NCI-H146 (cell line): ENCODE measurements at regions not wholly inside any gene's neighbourhood (a gene's known extent, or its start where the extent isn't known, plus 50 kb on each side); places are given as distances from the start of the nearest gene placed in this dataset.
A peak's percentile ranks its signal among the peaks of the same experiment; 100 is the strongest.
"Not testable (repeated sequence)": the region's sequence is repeated elsewhere in the genome, so short reads cannot be mapped to it uniquely, and the experiment has no call there.

Experiments used
- DNase-seq: peaks from one replicate; lab custom pipeline; 2025; lab: John Stamatoyannopoulos, UW

DNA sequence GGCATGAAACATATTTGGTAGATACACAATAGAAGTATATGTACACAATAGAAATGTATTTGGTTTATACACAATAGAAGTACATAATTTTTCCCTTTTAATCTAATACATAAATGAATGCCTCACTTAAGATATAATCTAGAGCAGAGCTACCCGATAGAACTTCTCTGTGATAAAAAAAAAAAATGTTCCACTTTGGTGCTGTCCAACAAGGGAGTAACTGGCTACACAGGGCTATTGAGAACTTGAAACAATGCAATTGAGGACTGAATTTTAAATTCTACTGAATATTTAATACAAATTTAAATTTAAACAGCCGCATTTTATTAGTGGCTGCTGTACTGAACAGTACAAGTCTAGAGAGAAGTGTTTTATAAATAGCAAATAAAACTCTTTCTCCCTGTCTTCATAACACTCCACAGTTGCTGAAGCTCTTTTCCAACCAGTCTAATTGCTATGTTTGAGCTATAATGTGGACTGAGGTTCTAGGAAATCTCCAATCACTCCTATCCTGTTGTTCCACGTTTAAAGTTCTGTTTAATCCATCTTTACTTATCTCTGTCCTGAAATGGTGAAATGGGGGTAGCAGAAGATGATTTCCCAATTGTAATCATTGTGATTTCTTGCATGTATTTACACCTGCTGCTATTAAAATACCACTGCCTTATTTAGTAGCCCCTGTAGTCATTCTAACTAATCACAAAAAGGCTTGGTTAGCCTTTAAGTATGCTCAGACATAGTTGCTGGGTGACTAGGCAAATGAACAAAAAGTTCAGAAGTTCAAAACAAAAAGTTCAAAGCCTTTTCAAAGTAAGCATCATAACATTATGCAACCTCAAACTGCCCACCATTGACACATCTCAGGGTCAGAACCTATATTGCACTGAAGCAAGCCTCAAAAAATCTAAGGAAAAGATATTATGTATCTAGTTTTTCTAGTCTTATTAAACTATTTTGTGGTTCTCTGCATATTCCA, 192.3 kb upstream of the C1orf87 start:
- DNase-seq = no peak

DNA sequence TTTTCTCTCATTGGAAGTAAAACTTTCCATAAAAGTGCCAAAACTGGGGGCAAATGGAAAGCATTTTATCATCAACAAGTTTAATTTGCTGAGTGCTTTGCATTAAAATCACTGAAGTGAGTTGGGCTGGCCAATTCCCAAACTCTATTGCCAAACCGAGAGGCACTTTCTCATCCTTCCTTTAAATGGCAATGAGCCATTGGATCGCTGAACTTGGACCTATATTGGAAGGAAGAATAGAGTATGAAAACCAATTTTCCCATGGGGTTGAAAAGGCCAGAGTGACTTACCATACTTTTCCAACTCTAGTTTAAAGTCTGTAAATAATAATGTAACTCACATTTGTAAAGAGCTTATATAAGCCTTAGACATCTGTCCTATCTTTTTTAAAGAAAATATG, 189.1 kb upstream of the C1orf87 start:
- DNase-seq = no peak

DNA sequence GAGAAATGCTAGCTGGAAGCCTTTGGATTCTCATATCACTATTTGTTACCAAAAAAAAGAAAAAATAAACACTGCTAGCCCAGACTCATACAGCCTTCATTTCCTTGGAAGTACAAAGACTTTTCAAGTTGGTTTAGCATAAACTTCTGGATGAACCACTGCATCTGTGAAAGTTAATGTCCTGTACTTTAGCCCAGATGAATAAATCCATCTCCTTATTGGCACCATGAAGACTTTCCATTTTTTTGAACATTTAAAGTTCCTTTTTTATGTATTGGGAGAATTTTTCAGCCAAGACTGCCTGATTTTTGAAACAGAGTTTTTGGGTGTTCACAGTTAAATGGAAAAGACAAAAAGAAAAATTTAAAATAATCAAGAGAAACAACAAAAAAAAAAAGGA, 184.0 kb upstream of the C1orf87 start:
- DNase-seq = no peak

DNA sequence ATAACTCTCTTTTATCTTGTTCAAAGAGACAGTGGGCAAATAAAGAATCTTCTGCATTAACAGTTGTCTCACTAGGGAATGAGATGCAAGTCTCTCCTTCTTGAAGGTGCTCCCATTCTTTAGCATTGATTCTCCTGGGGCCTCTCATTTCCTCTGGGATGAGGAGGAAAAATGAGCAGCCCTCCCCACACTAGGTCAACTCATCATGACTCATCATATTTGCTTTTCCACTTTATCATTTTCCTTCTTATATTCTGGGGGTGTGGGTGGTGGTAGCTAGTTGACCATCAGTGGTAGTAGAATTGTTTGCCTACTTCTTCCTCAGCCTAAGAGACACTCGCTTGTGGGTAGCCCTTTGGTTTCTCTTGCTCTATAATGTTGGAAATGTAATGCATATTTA, 182.0 kb upstream of the C1orf87 start:
- DNase-seq = no peak

DNA sequence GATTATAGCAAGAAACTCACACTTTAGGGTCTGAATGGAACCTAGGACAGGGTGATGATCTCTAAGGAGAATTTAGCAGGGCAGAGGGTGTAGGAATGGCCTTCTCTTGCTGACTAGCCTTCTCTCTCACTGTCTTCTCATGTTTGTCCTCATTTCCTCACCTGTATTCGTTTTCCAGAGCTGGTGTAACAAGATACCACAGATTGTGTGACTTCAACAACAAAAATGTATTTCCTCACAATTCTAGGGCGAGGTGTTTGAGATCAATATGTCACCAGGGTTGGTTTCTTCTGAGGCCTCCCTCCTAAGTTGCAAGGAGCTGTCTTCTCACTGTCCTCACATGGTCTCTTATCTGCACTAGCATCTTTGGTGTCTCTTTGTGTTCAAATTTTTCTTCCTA, 177.9 kb upstream of the C1orf87 start:
- no peak for DNase-seq

DNA sequence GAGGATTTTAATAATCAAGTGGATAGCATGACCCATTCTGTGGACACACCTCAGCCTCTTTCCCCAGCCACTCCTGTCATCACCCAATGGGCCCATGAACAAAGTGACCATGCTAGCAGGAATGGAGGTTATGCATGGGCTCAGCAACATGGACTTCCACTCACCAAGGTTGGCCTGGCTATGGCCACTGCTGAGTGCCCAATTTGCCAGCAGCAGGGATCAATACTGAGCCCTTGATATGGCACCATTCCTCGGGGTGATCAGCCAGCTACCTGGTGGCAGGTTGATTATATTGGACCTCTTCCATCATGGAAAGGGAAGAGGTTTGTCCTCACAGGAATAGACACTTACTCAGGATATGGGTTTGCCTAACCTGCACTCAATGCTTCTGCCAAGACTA, 173.9 kb upstream of the C1orf87 start:
- DNase-seq = not testable (repeated sequence)

DNA sequence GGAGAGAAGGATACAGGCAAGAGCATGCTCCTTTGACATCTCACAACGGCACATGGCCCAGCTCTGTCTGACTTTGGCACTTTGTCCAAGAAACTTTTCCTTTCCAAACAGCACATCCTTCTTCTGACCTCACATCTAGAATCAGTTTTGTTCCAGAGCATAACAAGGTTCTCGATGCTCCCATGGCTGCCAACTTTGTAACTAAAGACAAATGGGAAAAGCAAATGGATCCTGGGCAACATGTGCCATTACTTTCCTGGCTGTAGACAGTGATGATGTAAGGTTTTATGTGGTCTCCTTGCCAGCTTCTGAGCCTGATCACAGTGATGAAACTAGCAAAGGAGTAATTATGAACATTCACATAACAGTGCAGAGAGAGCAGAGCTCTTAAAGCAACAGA, 171.8 kb upstream of the C1orf87 start:
- no peak for DNase-seq

DNA sequence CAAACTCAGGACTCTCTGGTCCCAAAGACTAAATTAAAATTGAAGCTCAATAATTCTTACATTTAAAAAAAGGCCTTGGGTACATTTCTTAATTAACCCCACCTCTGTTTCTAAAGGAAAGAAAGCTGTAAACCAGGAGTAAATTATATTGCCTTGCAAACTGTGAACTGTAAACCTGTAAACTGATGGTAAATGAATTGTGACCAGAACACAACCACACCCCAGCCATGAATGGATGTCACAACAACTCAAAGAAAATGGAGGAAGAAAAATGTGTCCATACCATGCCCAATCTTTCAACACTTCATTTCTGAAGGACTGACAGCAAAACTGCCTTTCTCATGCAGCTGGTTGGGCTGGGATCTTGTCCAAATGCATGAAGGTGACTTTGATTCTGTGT, 171.3 kb upstream of the C1orf87 start:
- no peak for DNase-seq

DNA sequence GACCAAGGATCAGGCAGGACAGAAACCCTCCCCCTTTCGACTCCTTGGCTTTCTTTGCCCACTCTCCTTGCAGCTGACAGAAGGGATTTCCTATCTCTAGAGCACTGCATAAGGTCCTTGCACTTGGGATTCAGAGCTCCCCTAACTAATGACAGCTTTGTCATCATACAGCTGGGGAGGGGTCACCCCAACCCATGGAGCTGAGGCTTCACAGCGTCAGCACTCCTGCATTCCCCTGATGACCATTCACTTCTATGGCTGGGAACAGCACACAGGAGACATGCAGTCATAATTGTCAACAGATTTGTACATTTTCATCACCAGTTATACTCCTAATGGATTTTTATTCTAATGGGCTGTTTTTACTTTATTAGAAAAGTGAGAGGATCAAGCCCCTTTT, 161.7 kb upstream of the C1orf87 start:
- no peak for DNase-seq

DNA sequence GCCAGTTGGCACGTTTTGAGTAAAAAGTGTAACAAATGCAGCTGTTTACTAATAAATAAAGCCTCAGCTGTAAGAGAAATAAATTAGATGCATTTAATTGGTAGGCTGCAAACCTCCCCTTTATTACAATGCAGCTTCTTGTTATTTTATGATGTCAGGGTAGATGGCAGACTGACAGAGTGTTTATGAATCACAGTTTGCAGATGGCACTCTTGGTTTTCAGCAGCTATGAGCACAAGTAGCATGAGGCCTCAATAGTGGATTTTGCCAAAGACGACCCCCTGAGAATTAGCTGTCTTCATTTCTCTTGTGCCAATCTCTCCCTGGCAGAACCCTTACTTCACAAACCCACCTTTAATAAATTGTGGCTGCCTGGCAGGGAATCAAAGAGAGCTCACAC, 161.2 kb upstream of the C1orf87 start:
- DNase-seq = no peak

DNA sequence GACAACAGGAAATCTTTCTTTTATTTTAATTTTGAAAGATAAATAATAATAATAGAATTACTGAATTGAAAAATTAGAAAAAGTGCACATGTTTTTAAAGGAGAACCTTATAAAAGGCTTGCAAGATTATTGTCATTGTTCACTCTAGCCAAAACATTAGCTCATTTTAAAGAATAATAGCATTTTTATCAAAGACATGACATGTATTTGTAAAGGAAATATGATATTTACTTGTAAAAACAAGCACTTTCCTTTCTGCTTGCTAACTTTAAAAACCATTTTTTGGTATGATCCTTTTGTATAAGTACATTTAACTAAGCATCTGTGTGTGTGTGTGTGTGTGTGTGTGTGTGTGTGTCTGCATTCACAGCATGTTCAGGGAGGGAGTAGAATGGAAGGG, 156.3 kb upstream of the C1orf87 start:
- no peak for DNase-seq

DNA sequence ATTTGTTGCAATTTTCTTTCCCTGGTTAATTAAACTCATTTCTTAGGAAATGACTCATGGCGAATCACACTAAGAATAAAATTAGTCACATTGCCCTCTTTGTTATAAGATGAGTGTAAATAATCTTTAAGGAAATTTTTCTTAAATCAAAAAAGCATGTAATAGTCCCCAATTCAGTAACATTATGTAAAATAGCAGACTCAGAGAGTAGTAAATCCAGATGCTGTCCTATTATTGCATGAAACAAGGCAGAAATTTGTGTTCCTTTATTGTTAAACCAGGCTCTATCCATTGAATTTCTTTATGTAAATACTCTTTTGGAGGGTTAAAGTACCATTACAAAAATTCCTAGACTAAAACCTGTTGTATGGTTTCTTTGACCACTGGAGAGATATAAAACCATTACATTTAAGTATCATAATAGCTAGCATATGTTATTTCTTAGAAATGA, 154.5 kb upstream of the C1orf87 start:
- no peak for DNase-seq

DNA sequence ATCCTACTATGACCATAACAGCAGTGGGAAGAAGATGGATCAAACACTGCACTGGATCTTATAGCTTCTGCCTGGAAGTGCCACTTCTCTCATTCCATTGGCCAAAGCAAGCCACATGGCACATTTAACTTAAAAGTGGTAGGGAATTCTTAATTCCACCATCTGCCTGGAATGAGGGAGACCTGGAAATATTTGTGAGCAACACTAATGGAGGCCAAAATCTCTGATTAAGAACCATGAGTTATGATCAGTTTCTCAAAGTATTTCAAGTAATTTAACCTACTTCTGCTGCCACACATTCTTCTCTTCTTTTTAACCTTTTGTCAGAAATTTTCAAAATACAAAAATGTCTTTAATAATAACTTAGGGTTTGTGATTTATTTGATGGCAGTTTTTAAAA, 154.0 kb upstream of the C1orf87 start:
- DNase-seq = no peak

DNA sequence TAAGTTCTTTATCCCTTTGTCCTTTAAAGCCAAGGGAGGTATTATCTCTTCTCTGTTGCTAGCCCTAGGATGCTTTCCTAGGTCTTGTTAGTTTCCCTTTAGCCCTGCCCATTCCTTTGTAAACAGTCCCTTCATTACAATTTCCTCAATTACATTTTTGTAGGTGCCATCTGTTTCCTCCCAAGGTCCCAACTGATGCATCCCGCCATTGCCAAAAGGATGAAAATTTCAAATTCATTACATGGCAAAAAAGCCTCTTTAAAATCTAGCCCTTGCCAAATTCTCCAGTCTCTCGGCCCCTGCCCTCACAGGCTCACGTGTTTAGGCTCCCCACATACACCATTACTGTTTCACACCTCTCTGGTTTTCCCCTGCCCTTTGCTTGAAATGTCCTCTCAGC, 151.9 kb upstream of the C1orf87 start:
- DNase-seq = no peak

DNA sequence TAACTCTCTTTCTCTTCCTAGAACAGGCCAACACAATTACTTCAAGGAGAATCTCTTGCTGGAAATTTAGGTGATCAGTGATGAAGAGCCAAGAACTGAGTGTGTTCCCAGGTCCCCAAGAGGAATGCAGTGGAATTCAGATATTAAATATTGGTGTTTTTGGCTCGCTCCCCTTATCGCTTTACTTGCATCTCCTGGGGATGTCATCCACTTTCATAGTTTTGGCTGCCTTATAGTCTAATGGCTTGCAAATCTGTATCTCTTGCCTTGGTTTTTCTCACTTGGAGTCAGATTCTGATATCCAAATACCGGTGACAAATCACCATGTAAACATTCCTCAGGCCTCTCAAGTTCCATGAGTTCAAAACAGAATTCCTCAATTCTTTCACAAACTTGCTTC, 151.0 kb upstream of the C1orf87 start:
- DNase-seq = no peak

DNA sequence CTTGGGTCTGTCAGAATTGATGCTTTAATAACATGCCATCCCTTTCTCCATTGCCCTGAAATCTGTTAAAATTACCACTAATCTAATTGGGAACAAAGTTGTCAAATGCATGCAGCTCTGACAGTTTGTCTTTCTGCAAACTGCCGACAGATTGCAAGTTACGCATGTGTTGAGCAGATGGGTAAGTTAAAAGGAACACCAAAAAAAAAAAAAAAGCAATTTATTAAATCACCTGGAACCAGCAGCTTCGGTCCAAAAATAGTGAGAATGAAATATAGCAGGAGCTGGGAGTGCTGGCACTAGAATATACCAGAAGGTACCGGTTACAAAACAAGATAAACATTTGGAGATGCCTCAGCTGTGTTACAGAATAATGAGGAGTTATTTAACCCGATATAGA, 149.6 kb upstream of the C1orf87 start:
- DNase-seq = no peak

DNA sequence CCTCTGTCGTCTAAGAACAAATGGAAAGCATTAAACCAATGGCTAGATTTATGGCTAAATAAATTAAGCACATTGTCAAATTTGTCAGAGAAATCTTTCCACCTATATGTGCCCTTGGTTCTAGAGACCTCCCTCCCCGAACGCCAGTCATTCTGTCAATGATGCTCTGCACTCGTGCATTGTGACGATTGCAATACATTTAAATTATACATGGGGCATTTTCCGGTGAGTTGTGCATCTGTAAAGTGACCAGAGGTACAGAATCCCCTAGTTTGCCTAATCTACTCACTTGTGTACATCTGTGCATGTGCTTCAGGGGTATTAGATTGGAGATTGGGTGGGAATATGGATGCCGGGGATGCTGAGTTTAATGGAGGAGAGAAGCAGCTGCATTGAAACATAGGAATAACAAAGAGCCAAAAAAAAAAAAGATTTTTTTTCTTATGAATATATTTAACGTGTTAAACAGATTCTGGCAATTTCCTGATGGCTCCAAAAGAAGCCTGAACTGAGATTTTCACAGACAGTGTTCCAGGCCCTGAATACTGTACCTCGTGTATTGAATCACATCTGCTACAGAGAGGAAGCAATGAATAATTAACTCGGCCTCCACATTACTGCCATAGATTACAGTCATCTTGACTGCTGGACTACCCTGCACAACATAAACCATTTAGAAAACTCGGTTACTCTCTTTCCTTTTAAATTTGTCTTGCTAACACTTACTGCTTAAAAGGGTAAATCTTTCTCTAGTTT, 149.0 kb upstream of the C1orf87 start:
- no peak for DNase-seq

DNA sequence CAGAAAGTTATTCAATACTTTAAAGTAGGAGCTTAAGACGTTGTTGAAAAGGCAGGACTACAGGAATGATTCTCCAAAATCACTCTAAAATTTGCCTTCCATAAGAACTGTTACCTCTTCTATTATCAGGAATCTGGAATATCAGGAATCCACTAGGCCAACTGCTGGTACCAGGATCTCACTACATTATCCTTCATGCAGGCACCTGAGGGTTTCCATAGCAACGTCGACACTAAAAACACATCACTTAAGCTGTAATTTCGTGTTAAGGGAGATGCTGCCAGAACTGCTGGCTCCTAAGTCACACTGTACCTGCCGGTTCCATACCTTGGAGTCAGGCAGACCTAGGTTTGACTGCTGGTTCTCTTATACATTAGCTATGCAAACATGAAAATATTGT, 139.7 kb upstream of the C1orf87 start:
- peak; percentile 4 for DNase-seq

DNA sequence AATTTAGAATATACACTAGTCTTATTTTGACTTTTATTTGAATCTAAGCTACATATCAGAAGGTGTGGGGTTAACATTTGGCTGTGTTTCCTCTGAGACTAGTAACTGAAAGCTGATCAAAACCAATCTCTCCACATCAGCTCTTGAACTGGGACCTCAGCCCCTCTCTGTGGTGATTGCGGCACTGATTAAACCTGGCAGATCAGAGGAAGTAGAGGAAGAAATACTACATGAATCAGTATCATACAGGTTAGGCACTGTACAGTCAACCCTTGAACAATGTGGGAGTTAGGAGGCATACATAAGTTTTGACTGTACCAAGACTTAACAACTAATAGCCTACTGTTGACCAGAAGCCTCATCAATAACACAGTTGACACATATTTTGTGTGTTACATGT, 122.5 kb upstream of the C1orf87 start:
- DNase-seq = no peak

DNA sequence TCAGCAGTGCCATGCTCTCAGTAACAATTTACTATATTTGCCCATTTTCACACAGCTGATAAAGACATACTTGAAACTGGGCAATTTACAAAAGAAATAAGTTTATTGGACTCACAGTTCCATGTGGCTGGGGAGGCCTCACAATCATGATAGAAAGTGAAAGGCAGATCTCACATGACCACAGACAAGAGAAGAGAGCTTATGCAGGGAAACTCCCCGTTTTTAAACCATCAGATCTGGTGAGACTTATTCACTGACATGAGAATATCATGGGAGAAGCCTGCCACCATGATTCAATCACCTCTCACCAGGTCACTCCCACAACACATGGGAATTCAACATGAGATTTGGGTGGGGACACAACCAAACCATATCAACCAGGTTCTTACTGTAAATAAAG, 112.1 kb upstream of the C1orf87 start:
- DNase-seq = no peak

DNA sequence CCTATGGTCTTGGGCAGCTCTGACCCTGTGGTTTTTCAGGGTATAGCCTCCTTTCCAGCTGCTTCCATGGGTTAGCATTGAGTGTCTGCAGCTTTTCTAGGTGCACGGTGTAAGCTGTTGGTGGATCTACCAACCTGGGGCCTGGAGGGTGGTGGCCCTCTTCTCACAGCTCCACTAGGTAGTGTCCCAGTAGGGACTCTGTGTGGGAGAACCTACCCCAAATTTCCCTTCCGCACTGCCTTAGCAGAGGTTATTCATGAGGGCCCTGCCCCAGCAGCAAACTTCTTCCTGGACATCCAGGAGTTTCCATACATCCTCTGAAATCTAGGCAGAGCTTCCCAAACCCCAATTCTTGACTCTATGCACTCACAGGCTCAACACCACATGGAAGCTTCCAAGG, 111.0 kb upstream of the C1orf87 start:
- DNase-seq = no peak

DNA sequence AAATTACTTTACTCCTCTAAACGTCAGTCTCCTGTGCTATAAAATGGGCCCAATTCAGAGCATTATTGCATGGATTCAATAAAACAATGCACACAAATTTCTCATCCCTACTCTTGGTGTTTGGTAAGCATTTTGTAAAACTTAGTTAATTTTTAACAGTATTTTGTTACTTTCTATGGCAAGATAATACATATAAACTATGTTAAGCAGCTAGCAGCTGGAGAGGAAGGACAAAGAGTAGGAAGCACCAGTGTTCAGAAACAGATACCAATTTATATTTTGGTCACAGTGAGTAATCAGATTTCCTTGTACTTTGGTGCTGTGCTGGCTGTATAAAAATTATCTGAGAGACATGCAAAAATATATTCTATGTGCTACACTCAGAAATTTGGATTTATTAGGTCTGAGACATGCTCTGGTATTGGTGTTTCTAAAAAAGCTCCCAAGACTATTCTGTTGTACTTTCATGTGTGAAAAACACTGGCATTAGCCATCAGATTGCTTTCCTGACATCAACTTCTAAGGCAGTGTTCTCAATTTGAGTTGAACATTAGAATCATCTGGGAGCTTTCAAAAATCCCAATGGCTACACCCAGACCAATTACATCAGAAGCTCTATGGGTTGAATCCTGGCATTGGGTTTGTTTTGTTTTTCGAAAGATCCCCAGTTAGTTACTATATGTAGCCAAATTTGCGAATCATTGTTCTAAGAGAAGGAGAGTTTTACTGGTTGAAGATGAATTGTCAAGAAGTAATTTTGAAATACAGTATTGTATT, 100.3 kb upstream of the C1orf87 start:
- DNase-seq = no peak

DNA sequence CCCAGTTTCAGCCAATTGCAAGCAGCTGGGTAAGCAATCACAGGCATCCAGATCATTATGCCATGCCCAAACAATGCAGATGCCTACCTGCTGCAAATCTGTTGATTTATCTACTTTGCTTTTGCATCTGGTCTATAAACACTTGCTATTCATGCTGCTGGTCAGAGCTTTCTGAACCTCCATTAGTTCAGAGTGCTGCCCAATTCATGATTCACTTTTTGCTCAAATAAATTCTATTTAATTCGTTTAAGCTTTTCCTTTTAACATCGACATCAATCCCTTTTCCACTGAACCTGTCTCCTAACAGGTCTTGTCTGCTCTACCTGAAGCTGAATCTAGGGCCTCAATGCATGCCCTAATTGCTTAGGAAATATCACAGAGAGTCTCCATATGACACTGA, 99.4 kb upstream of the C1orf87 start:
- no peak for DNase-seq
